ENCODE measurements at regions not wholly inside any gene's neighbourhood (a gene's known extent, or its start where the extent isn't known, plus 50 kb on each side); places are given as distances from the start of the nearest gene placed in this dataset.

DNA sequence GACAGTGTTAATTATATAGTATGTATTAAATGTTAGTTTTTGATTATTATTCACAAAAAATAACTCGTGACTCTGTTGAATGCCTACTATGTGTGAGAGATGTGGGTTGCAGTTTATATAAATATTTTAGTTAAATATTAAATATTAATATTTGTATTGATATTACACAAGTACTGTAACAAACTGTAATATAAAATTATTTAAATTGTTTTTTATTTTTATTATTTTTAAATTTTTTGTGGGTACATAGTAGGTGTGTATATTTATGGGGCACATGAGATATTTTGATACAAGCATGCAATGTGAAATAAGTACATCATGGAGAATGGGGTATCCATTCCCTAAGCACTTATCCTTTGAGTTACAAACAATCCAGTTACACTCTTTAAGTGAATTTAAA is 196.1 kb upstream of the ZNF717 start:
- FAIRE-seq (no peak), ATAC-seq (no peak), DNase-seq (ENCODE audit: low read depth, low spot score) (no peak)
- ChIA-PET CTCF (no interaction called here), SMC1A (ENCODE audit: uncharacterized antibody, unreplicated experiment) (no interaction called here), RAD21 (ENCODE audit: unreplicated experiment) (no interaction called here), POLR2A (no interaction called here)
- no peaks in the 10 kb centered on the region for H3K79me2 ChIP-seq (ENCODE audit: control insufficient read depth, insufficient read depth, low read length)
- H3K9ac ChIP-seq (ENCODE audit: control insufficient read depth, insufficient read depth, low read length), result no peak overlapping the region
- no peaks in the 10 kb centered on the region for H4K20me1 ChIP-seq (ENCODE audit: control insufficient read depth, insufficient read depth)
- H3K27ac ChIP-seq (ENCODE audit: control insufficient read depth, insufficient read depth), result no peak overlapping the region
- no peaks in the 10 kb centered on the region for H3K36me3 ChIP-seq (ENCODE audit: control insufficient read depth in 2 of 2, insufficient read depth in 2 of 2, low read length in 1 of 2)
- no peak overlapping the region for H3K4me3 ChIP-seq
- no peak overlapping the region for H3K4me2 ChIP-seq (ENCODE audit: control insufficient read depth, insufficient read depth)
- in situ Hi-C loops (cut with MboI), result no loop called here
- no peaks in the 10 kb centered on the region for H3K27me3 ChIP-seq (replicated peaks in 1 of 2; ENCODE audit: control insufficient read depth in 2 of 2, insufficient read depth in 2 of 2, low read length in 1 of 2)
- TF ChIP-seq KLF5 (IDR thresholded peaks at IDR 0.05; ENCODE audit: partially characterized antibody) (no peak), ZBTB11 (CRISPR knock-in tag; IDR thresholded peaks at IDR 0.05) (no peak), RAD21 (IDR thresholded peaks at IDR 0.05; ENCODE audit: insufficient read depth, low read depth, low read length) (no peak)
- TF ChIP-seq, protein P1, sequence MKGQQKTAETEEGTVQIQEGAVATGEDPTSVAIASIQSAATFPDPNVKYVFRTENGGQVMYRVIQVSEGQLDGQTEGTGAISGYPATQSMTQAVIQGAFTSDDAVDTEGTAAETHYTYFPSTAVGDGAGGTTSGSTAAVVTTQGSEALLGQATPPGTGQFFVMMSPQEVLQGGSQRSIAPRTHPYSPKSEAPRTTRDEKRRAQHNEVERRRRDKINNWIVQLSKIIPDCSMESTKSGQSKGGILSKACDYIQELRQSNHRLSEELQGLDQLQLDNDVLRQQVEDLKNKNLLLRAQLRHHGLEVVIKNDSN (IDR thresholded peaks at IDR 0.05; ENCODE audit: borderline replicate concordance, extremely low read length, insufficient read depth, low read depth, low read length), result no peak
- H3K9me3 ChIP-seq (replicated peaks; ENCODE audit: control insufficient read depth, insufficient read depth, low read length), result no peaks in the 10 kb centered on the region
- H2AFZ ChIP-seq (ENCODE audit: control insufficient read depth, low read depth, low read length), result no peak overlapping the region
- intact Hi-C loops (cut with micrococcal nuclease; ENCODE audit: unreplicated experiment), result no loop called here
- 26% methylated on average over 1 of the region's 1 CpG for WGBS (ENCODE audit: insufficient coverage, insufficient replicate concordance, low lambda C conversion rate, missing lambda C conversion rate)
- H3K4me1 ChIP-seq (ENCODE audit: control insufficient read depth, insufficient read depth, low read length), result no peaks in the 10 kb centered on the region
- no TSS peak for BruUV-seq (replicated peaks)
